LoVo (cell line): ENCODE measurements at regions not wholly inside any gene's neighbourhood (a gene's known extent, or its start where the extent isn't known, plus 50 kb on each side); places are given as distances from the start of the nearest gene placed in this dataset.
"Not testable (repeated sequence)": the region's sequence is repeated elsewhere in the genome, so short reads cannot be mapped to it uniquely, and the experiment has no call there.

Experiments used
- DNase-seq: peaks from one replicate; pipeline ENCODE4 v3.0.0-alpha.2; 2016; ENCODE audit warnings: low spot score

DNA sequence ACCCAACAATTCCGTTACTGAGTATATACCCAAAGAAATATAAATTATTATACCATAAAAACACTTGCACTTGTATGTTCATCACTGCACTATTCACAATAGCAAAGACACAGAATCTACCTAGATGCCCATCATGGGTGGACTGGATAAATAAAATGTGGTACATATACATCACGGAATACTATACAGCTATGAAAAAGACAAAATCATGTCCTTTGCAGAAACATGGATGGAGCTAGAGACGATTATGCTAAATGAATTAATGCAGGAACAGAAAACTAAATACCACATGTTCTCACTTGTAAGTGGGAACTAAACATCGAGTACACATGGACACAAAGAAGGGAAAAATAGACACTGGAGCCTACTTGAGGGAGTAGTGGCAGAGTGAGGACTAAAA, 185.3 kb downstream of the PYDC2 start:
- no peak for DNase-seq

GRCh38 chr3:191648787-191649186, 187.8 kb downstream of the PYDC2 start:
- peak; percentile 8 for DNase-seq

DNA sequence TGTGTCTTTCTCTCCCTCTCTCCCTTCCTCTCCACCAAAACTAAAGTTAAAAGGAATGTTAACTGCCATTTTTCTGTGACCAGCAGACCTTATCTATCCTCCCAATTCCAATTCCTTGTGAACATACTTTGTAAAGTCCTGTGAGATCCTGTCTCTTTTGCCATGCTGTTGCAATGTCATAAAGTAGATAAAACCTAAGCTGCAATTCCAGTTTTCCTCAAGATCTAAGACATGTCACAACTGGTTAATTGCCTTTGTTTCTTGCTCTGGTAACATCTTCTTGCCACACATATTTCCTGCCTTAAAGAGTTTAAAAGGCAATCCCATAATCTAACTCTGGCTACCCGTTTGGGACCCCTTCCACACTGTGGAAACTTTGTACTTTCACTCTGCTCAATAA, 188.7 kb downstream of the PYDC2 start:
- DNase-seq, result no peak

- DNase-seq, result not testable (repeated sequence)
These were observed 197.9 kb downstream of the PYDC2 start for GRCh38 chr3:191658781-191659419.

DNA sequence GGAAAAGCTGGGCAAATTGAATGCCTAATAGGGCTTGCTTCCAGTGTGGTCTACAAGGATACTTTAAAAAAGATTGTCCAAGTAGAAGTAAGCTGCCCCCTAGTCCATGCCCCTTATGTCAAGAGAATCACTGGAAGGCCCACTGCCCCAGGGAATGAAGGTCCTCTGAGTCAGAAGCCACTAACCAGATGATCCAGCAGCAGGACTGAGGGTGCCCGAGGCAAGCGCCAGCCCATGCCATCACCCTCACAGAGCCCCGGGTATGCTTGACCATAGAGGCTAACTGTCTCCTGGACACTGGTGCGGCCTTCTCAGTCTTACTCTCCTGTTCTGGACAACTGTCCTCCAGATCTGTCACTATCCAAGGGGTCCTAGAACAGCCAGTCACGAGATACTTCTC, 201.2 kb downstream of the PYDC2 start:
- not testable (repeated sequence) for DNase-seq

GRCh38 chr3:191680989-191681597, 220.1 kb downstream of the PYDC2 start:
- DNase-seq, result no peak

GRCh38 chr3:191682961-191683360, 222.0 kb downstream of the PYDC2 start:
- DNase-seq, result no peak

DNA sequence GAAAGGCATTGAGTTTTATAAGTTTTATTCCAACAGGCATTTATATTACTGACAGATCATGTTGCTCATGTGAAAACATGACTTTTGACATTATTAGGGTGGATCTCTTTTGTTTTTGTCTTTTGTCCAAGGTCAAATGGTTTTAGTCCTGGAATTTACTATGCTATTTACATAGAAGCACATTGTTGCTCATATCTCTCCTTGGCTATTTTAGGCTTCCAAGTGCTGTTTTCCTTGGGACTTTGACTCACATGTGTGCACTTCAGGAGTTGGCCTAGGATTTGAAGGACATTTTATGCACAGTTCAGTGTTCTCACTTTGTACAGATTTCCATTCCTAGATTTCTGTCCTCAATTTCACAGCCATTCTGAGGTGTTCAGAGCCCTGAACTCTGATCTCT, 225.7 kb downstream of the PYDC2 start:
- no peak for DNase-seq

- no peak for DNase-seq
These were observed 227.9 kb downstream of the PYDC2 start for GRCh38 chr3:191688756-191689433.

- not testable (repeated sequence) for DNase-seq
These were observed 230.2 kb downstream of the PYDC2 start for GRCh38 chr3:191691184-191691583.

GRCh38 chr3:191695131-191695814, 234.3 kb downstream of the PYDC2 start:
- no peak for DNase-seq

- no peak for DNase-seq
These were observed 234.8 kb downstream of the PYDC2 start for GRCh38 chr3:191695815-191696153.

GRCh38 chr3:191696348-191696747, 235.4 kb downstream of the PYDC2 start:
- no peak for DNase-seq

DNA sequence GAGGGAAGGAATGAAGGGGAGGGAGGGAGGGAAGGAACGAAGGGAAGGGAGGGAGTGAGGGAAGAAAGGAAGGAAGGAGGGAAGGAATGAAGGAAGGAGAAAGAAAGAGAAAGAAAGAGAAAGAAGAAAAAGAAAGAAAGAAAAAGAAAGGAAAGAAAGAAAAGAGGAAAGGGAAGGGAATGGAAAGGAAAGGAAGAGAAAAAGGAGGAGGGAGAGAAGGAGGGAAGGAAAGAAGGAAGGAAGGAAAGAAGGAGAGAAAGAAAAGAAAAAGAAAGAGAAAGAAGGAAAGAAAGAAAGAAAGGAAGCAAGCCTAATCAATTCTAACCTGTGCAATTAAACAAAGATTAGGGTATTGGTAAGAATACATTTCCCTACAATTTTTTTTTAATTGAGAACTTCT, 238.6 kb downstream of the PYDC2 start:
- no peak for DNase-seq

GRCh38 chr3:191702121-191702520, 241.2 kb downstream of the PYDC2 start:
- no peak for DNase-seq

DNA sequence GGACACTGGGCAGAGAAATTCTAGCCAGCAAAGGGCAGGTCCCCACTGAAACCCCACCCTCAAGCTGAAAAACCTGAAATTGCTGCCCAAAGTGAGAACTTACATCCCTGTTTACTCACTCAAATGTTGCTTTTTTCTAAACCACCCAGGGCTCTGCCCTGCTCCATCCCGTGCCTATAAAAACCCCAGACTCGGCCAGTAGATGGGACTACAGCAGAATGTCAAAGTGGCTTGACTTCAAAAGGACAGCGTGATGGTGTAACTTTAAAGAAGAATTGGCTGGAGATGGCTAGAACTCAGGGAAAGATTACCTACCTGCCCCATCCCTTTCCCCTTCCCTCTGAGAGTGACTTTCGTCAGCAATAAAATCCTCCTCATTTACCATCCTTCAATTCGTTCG, 246.9 kb downstream of the PYDC2 start:
- no peak for DNase-seq

DNA sequence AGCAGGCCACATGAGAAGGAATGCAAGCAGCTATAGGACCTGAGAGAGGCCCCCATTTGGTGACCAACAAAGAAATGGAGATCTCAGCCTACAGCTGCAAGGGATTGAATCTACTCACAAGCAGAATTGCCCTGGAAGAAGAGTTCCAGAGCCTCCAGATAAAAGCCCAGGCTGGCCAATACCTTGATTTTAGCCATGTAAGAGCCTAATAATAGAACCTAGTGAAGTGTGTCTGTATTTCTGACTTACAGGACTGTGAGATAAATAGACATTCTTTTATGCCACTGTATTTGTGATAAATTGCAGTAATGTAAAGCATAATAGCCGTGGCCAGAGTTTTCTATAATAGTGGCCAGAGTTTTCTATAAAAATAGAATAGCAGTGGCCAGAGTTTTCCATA, 254.6 kb downstream of the PYDC2 start:
- no peak for DNase-seq

DNA sequence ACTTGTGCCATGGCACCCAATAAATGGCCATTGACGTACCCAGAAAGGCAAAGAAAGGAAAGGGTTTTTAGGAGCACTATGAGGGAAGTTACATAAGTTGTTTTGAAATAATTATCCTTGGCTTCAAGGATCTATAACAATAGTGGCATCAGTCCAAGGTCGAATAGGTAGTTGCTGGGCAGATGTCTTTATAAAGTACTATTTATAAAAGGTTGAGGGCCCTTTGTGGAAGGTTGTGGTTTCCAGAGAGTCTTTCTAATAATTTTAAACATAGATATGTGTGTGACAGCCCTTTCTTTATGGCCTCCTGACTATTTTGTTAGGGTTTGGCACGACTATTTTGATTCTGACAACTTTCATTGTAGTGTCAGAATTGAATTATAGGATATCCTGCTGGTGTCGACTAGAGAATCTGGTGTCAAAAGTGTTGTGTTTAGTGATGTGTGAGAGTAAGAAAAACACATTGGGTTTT, 260.5 kb downstream of the PYDC2 start:
- no peak for DNase-seq

- DNase-seq, result no peak
These were observed 261.0 kb downstream of the PYDC2 start for GRCh38 chr3:191721990-191722389.

GRCh38 chr3:191727338-191727737, 266.4 kb downstream of the PYDC2 start:
- no peak for DNase-seq

DNA sequence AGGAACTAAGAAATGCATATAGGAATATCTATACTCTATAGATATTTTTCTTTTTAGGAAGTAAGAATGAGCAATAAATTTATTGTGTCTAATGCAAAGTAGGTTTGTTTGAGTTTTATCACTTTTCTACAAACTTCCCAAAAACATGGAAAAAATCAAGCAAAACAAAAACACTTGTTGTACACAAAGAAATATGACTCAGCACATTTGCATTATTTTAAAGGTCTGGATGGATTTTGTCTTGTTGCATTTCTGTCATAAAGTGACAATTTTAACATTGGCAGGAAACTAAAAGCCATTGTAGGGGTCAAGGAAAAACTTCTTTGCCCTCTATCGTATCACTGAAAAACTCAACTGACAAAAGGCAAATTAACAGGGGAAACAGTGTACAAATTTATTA, 267.2 kb downstream of the PYDC2 start:
- no peak for DNase-seq

DNA sequence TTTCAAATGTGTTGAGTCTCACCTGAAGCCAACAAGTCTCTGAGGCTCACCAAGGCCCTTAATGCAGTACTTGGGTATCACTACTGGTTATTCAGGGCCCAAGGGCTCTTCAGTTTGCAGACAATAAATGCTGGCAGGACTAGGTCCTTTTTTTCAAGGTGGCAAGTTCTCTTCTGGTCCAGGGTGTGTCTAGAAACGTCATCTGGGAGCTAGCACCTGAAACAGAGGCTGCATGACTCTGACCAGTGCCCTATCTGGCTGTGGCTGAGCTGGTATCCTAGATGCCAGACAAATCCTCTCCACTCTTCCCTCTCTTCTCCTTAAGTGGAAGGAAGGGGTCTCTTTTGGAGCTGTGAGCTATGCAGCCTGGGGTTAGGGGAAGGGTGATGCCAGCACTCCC, 276.8 kb downstream of the PYDC2 start:
- no peak for DNase-seq

- no peak for DNase-seq
These were observed 279.7 kb downstream of the PYDC2 start for GRCh38 chr3:191740712-191741111.
